Left ventricle myocardium inferior (tissue), 1 donor: ENCODE measurements at regions not wholly inside any gene's neighbourhood (a gene's known extent, or its start where the extent isn't known, plus 50 kb on each side); places are given as distances from the start of the nearest gene placed in this dataset.

Experiments used
- DNase-seq: peaks from one replicate; pipeline ENCODE4 v3.0.0-alpha.2; 2020
- H3K27ac ChIP-seq: fragments of 200-600 bp; replicated peaks from 2 replicates; pipeline ENCODE4 v1.8.0; 2021
- H3K27me3 ChIP-seq: fragments of 200-600 bp; 2 replicates; pipeline ENCODE4 v1.8.0; 2021; ENCODE audit warnings: low read depth
- H3K36me3 ChIP-seq: fragments of 200-600 bp; 2 replicates; pipeline ENCODE4 v1.8.0; 2021
- H3K4me1 ChIP-seq: fragments of 200-600 bp; 2 replicates; pipeline ENCODE4 v1.8.0; 2021
- H3K4me3 ChIP-seq: fragments of 200-600 bp; 2 replicates; pipeline ENCODE4 v1.8.0; 2021; ENCODE audit warnings: mild to moderate bottlenecking, moderate library complexity
- H3K9me3 ChIP-seq: fragments of 200-600 bp; replicated peaks from 2 replicates; pipeline ENCODE4 v1.8.0; 2021
- intact Hi-C: fragments of 100-400 bp; cut with micrococcal nuclease; formaldehyde crosslinking; loops from one replicate; pipeline ENCODE4 v1.11.0; 2022
- TF ChIP-seq, protein P1 (sequence below): fragments of 200-600 bp; IDR thresholded peaks from 2 replicates; pipeline ENCODE4 v1.8.0; 2021; ENCODE audit warnings: antibody characterized with exemption, mild to moderate bottlenecking, borderline replicate concordance
- donor health status: DM: no; HTN: yes; CAD: no; lungs with severe emphysema.

DNA sequence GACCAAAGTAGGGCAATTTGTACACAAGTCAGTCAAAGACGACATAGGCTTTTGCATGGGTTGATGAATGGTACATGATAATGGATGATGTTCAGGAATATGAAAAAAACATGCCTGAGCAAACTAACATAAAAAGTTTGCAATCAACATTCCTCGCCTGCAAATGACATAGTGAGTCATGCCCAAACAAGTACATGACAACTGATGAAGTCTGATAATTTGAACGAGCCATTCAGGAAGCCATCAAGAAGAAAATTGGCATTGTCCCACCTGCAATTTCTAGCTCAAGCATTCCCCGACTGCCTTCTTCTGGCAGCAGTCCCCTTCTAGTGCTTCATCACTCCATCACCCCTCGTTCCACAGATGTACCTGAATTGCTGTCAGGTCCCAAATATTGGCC is 118.4 kb upstream of the NR5A2 start:
- intact Hi-C loops: no loop called here

DNA sequence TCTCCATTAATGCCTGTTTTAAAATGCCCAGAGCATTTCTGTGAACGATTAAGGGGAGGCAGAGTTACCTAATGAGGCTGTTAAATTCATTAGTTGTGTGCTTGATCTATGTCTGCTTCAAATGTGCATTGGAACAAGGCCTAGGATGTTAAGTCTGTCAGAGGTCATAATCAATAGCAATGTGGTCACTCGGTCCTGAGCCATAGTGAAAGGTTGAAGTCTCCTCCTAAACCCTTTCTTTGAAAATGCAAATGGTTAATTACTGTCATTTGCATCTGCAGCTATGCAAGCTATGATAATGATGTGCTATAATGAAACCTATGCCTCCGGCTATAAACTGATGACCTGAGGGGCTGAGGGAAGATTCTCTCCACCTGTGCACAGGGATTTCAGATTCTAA is 114.2 kb upstream of the NR5A2 start:
- intact Hi-C loops: no loop called here

More for the DNA sequence above, 118.4 kb upstream of the NR5A2 start:
- Histone ChIP-seq H3K4me3 (no peak overlapping the region), H3K36me3 (no peaks in the 10 kb centered on the region), H3K27me3 (no peaks in the 10 kb centered on the region), H3K4me1 (no peaks in the 10 kb centered on the region), H3K27ac (no peak overlapping the region), H3K9me3 (no peaks in the 10 kb centered on the region)
- TF ChIP-seq, protein P1, sequence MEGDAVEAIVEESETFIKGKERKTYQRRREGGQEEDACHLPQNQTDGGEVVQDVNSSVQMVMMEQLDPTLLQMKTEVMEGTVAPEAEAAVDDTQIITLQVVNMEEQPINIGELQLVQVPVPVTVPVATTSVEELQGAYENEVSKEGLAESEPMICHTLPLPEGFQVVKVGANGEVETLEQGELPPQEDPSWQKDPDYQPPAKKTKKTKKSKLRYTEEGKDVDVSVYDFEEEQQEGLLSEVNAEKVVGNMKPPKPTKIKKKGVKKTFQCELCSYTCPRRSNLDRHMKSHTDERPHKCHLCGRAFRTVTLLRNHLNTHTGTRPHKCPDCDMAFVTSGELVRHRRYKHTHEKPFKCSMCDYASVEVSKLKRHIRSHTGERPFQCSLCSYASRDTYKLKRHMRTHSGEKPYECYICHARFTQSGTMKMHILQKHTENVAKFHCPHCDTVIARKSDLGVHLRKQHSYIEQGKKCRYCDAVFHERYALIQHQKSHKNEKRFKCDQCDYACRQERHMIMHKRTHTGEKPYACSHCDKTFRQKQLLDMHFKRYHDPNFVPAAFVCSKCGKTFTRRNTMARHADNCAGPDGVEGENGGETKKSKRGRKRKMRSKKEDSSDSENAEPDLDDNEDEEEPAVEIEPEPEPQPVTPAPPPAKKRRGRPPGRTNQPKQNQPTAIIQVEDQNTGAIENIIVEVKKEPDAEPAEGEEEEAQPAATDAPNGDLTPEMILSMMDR: no peak
- DNase-seq: no peak

GRCh38 chr1:199914546-199914945 is 113.0 kb upstream of the NR5A2 start:
- DNase-seq: no peak
- no peaks in the 10 kb centered on the region for H3K9me3 ChIP-seq
- intact Hi-C loops: no loop called here

More for the DNA sequence above, 114.2 kb upstream of the NR5A2 start:
- no peaks in the 10 kb centered on the region for H3K4me1 ChIP-seq
- DNase-seq: no peak
- no peak overlapping the region for H3K27ac ChIP-seq
- no peak overlapping the region for H3K4me3 ChIP-seq
- H3K9me3 ChIP-seq: no peaks in the 10 kb centered on the region
- no peaks in the 10 kb centered on the region for H3K27me3 ChIP-seq
- H3K36me3 ChIP-seq: no peaks in the 10 kb centered on the region
- TF ChIP-seq, protein P1: no peak

GRCh38 chr1:199918196-199918769 is 109.2 kb upstream of the NR5A2 start:
- H3K36me3 ChIP-seq: no peaks in the 10 kb centered on the region
- no peak for DNase-seq
- H3K27me3 ChIP-seq: no peaks in the 10 kb centered on the region
- TF ChIP-seq, protein P1: no peak
- H3K4me1 ChIP-seq: no peaks in the 10 kb centered on the region
- H3K4me3 ChIP-seq: no peak overlapping the region
- no peaks in the 10 kb centered on the region for H3K9me3 ChIP-seq
- no peak overlapping the region for H3K27ac ChIP-seq
- intact Hi-C loops: no loop called here

More at GRCh38 chr1:199914546-199914945, 113.0 kb upstream of the NR5A2 start:
- Histone ChIP-seq H3K36me3 (no peaks in the 10 kb centered on the region), H3K4me3 (no peak overlapping the region), H3K27ac (no peak overlapping the region), H3K4me1 (no peaks in the 10 kb centered on the region), H3K27me3 (no peaks in the 10 kb centered on the region)
- TF ChIP-seq, protein P1: no peak

- Histone ChIP-seq H3K27me3 (no peaks in the 10 kb centered on the region), H3K4me3 (no peak overlapping the region), H3K36me3 (no peaks in the 10 kb centered on the region), H3K27ac (no peak overlapping the region), H3K9me3 (no peaks in the 10 kb centered on the region), H3K4me1 (no peaks in the 10 kb centered on the region)
- TF ChIP-seq, protein P1: no peak
- no peak for DNase-seq
- intact Hi-C loops: no loop called here
These were observed 106.9 kb upstream of the NR5A2 start for GRCh38 chr1:199920635-199921034.
